Activated naive CD4-positive, alpha-beta T cell treated with anti-CD3 and anti-CD28 coated beads, Interleukin-2, amount 50 U/mL, for 24 hours (primary cell): ENCODE measurements at regions not wholly inside any gene's neighbourhood (a gene's known extent, or its start where the extent isn't known, plus 50 kb on each side); places are given as distances from the start of the nearest gene placed in this dataset.
"Not testable (repeated sequence)": the region's sequence is repeated elsewhere in the genome, so short reads cannot be mapped to it uniquely, and the experiment has no call there.

ENCODE experiments used
- H3K27ac Mint-ChIP-seq: one replicate; pipeline ENCODE4 v1.8.0; 2021; ENCODE audit warnings: mild to moderate bottlenecking, mixed read lengths
- H3K27me3 Mint-ChIP-seq: one replicate; pipeline ENCODE4 v1.8.0; 2021; ENCODE audit warnings: mixed read lengths
- H3K36me3 Mint-ChIP-seq: one replicate; pipeline ENCODE4 v1.8.0; 2021; ENCODE audit warnings: mixed read lengths
- H3K4me1 Mint-ChIP-seq: one replicate; pipeline ENCODE4 v1.8.0; 2021; ENCODE audit warnings: mixed read lengths
- H3K4me3 Mint-ChIP-seq: one replicate; pipeline ENCODE4 v1.8.0; 2021; ENCODE audit warnings: mild to moderate bottlenecking, mixed read lengths
- H3K9me3 Mint-ChIP-seq: one replicate; pipeline ENCODE4 v1.8.0; 2021; ENCODE audit warnings: mixed read lengths

- Mint-ChIP-seq H3K9me3 (no peaks in the 10 kb centered on the region), H3K27ac (no peak overlapping the region), H3K4me1 (no peaks in the 10 kb centered on the region), H3K36me3 (no peaks in the 10 kb centered on the region), H3K27me3 (no peaks in the 10 kb centered on the region), H3K4me3 (no peak overlapping the region)
These were observed 88.9 kb upstream of the FOXQ1 start for GRCh38 chr6:1222728-1223595.

GRCh38 chr6:1217396-1217795 lies 94.5 kb upstream of the FOXQ1 start:
- Mint-ChIP-seq H3K4me3 (no peak overlapping the region), H3K27ac (no peak overlapping the region)

DNA sequence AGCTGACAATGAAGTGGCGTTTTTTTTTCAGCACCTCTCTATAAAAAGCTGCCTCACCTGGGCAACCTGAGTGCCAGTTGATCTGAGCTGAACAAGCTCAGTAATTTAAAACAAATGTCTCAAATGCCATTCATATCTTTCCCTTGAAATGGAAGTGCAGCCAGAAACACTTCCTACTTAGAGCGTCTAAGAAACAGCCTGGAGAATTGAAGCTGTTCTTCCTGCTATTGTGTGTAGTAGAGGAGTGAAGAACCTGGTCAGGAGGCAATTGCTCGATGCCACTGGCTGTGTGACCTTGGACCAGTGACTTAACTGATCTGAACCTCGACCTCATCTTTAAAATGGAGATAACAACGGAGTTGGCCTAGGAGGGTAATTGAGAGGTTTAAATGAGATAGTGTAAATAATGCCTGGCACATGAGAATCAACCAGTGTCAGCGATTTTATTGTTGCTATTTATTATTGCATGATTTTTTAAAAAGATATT lies 95.4 kb upstream of the FOXQ1 start:
- Mint-ChIP-seq H3K36me3 (no peaks in the 10 kb centered on the region), H3K27ac (no peak overlapping the region), H3K4me3 (no peak overlapping the region), H3K27me3 (peaks cover 2% of the 10 kb centered on the region), H3K4me1 (no peaks in the 10 kb centered on the region), H3K9me3 (no peaks in the 10 kb centered on the region)

More at GRCh38 chr6:1217396-1217795, 94.5 kb upstream of the FOXQ1 start:
- no peaks in the 10 kb centered on the region for H3K36me3 Mint-ChIP-seq
- peaks cover 2% of the 10 kb centered on the region for H3K27me3 Mint-ChIP-seq
- H3K9me3 Mint-ChIP-seq: no peaks in the 10 kb centered on the region
- H3K4me1 Mint-ChIP-seq: no peaks in the 10 kb centered on the region

DNA sequence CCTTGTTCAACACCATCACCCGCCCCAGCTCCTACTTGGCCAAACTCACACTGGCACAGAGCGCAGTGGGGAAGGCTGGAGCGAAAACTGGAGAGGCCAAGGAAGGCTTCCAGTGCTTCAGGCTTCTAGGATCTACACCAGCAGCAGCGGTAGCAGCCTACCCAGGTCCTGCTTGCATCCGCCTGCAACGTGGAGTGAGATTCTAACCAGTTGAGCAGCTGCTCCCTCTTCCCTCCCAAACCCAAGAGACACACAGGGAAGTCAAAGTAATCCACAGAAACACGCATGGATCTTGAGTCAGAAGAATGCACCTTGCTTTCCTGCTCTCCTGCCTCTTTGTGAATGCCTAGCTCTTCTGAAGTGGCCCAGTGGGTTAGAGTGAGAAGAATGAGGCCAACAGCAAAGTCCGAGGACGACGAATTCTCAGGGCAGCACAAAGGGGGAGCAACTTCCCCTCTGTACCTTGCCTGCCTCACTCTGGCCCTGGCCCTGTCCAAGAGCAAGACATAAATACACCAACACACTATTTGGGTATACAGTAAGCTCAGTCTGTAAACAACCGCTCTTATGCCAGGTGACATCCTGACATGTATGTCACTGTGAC lies 95.9 kb upstream of the FOXQ1 start:
- H3K9me3 Mint-ChIP-seq: no peaks in the 10 kb centered on the region
- H3K4me3 Mint-ChIP-seq: no peak overlapping the region
- peaks cover 2% of the 10 kb centered on the region for H3K27me3 Mint-ChIP-seq

DNA sequence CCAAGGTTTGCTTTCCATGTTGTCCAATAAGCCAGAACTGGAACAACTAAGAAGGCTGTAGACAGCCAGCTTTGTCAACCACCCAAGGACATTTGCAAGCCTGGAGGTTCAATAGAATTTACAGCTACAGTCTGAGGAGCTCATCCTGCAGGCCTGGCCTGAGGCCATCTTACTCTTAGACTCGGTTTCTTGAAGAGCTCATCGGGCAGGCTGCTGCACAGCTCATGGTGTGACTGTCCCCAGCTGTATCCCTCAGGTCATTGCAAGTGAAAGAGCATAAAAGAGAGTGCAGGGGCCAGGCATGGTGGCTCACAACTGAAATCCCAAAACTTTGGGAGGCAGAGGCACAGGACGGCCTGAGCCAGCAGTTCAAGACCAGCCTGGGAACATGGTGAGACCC lies 96.9 kb upstream of the FOXQ1 start:
- Mint-ChIP-seq H3K36me3 (no peaks in the 10 kb centered on the region), H3K4me1 (no peaks in the 10 kb centered on the region), H3K27ac (no peak overlapping the region), H3K27me3 (peaks cover 2% of the 10 kb centered on the region), H3K4me3 (no peak overlapping the region), H3K9me3 (no peaks in the 10 kb centered on the region)

More for the DNA sequence above, 95.9 kb upstream of the FOXQ1 start:
- no peaks in the 10 kb centered on the region for H3K36me3 Mint-ChIP-seq
- H3K27ac Mint-ChIP-seq: no peak overlapping the region
- no peaks in the 10 kb centered on the region for H3K4me1 Mint-ChIP-seq

DNA sequence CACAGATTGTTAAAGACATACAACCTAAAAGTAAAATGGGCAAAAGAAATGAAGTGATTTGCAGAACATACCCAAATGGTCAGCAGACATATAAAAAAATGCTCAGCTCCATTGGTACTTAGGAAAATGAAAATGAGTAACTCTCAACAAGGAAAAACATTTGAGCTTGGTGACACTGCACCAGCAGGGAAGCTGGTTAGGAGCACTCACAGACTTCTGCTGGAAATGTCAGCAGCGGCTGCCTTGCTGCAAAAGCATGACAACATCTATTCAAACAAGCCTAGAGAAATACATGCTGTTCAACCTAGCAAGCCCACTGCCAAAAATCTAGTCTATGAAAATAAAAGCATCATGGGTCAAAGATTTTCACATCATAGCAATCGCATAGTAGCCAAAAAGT lies 99.0 kb upstream of the FOXQ1 start:
- no peaks in the 10 kb centered on the region for H3K9me3 Mint-ChIP-seq
- no peaks in the 10 kb centered on the region for H3K4me1 Mint-ChIP-seq
- H3K27me3 Mint-ChIP-seq: peaks cover 7% of the 10 kb centered on the region
- no peaks in the 10 kb centered on the region for H3K36me3 Mint-ChIP-seq
- no peak overlapping the region for H3K27ac Mint-ChIP-seq
- no peak overlapping the region for H3K4me3 Mint-ChIP-seq

DNA sequence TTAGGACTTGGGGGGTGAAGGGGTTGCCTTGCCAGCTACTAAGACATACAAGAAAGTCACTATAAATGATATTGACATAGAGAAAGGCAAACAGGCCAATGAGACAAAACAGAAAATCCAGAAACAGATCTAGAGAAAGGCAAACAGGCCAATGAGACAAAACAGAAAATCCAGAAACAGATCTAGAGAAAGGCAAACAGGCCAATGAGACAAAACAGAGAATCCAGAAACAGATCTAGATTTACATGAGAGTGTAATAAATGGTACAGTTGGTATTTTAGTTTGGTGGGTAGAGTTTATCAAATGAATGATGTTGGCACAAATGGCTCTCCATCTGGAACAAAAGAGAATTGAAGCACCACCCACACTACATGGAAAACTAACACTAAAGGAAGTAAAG lies 99.8 kb upstream of the FOXQ1 start:
- H3K4me1 Mint-ChIP-seq, H3K4me3 Mint-ChIP-seq, H3K36me3 Mint-ChIP-seq, H3K9me3 Mint-ChIP-seq, H3K27ac Mint-ChIP-seq: not testable (repeated sequence)
- H3K27me3 Mint-ChIP-seq: peaks cover 11% of the 10 kb centered on the region

DNA sequence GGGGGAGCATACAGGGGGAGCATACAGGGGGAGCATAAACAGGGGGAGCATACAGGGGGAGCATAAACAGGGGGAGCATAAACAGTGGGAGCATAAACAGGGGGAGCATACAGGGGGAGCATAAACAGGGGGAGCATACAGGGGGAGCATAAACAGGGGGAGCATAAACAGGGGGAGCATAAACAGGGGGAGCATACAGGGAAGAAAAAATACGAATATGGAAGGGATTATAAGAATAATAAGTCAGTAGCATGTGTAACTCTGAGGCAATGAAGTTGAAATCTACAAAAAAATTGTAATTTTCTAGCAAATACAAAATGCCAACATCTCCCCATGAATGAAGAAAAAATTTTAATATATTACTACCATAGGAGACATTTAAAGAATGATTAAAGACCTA lies 101.3 kb upstream of the FOXQ1 start:
- not testable (repeated sequence) for H3K9me3 Mint-ChIP-seq, H3K4me1 Mint-ChIP-seq, H3K36me3 Mint-ChIP-seq, H3K4me3 Mint-ChIP-seq, H3K27ac Mint-ChIP-seq
- peaks cover 14% of the 10 kb centered on the region for H3K27me3 Mint-ChIP-seq

GRCh38 chr6:1208876-1209275 lies 103.0 kb upstream of the FOXQ1 start:
- Mint-ChIP-seq H3K4me1 (no peaks in the 10 kb centered on the region), H3K27me3 (peaks cover 15% of the 10 kb centered on the region)

GRCh38 chr6:1203546-1203945 lies 108.4 kb upstream of the FOXQ1 start:
- Mint-ChIP-seq H3K36me3 (no peaks in the 10 kb centered on the region), H3K9me3 (no peaks in the 10 kb centered on the region), H3K27ac (no peak overlapping the region), H3K27me3 (peaks cover 17% of the 10 kb centered on the region), H3K4me3 (no peak overlapping the region), H3K4me1 (peaks cover 4% of the 10 kb centered on the region)

More at GRCh38 chr6:1208876-1209275, 103.0 kb upstream of the FOXQ1 start:
- Mint-ChIP-seq H3K27ac (no peak overlapping the region), H3K36me3 (no peaks in the 10 kb centered on the region), H3K9me3 (no peaks in the 10 kb centered on the region), H3K4me3 (no peak overlapping the region)

DNA sequence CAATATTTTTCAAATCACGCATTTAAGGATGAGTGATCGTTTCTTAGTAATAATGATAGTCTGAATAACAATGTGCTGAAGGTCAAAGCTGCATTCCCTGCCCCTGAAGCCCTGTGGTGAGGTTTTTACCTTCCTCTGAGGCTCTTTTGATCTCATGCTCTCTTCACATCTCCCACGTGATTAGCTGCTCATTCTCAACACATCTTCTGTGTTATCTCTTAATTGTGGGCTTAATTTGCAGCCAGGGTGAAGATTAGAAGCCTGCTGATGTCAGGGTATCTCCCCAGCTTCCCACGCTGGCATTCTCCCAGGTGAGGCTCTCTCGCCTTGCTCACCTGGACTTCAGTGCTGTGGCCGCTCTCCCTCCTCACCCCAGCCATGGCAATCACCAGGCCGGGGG lies 109.7 kb upstream of the FOXQ1 start:
- Mint-ChIP-seq H3K27me3 (peaks cover 8% of the 10 kb centered on the region), H3K27ac (no peak overlapping the region), H3K9me3 (no peaks in the 10 kb centered on the region), H3K4me1 (peaks cover 4% of the 10 kb centered on the region), H3K4me3 (no peak overlapping the region), H3K36me3 (no peaks in the 10 kb centered on the region)

- no peak overlapping the region for H3K4me3 Mint-ChIP-seq
- H3K9me3 Mint-ChIP-seq: no peaks in the 10 kb centered on the region
- no peak overlapping the region for H3K27ac Mint-ChIP-seq
- no peaks in the 10 kb centered on the region for H3K36me3 Mint-ChIP-seq
- H3K27me3 Mint-ChIP-seq: peaks cover 7% of the 10 kb centered on the region
- H3K4me1 Mint-ChIP-seq: peaks cover 4% of the 10 kb centered on the region
These were observed 110.2 kb upstream of the FOXQ1 start for GRCh38 chr6:1201547-1202200.

- Mint-ChIP-seq H3K9me3 (no peaks in the 10 kb centered on the region), H3K4me1 (peaks cover 4% of the 10 kb centered on the region), H3K4me3 (no peak overlapping the region), H3K27me3 (peaks cover 5% of the 10 kb centered on the region), H3K27ac (no peak overlapping the region), H3K36me3 (no peaks in the 10 kb centered on the region)
These were observed 111.3 kb upstream of the FOXQ1 start for GRCh38 chr6:1200409-1201101.

DNA sequence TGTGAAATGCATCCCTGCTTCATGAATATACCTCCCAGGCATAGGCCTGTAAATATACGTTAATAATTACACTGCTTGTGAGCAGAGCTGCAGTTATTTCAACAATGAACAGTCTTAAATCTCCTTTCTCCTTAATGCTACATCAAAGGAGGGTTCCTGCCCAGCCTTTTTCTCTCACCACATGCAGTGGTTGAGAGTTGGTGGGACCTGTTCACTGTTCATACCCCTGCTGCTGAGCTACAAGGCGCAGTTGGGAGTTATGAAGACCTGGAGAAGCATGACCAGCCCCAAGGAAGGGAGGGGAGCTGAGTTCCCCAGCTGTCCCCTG lies 111.9 kb upstream of the FOXQ1 start:
- Mint-ChIP-seq H3K27ac (no peak overlapping the region), H3K9me3 (no peaks in the 10 kb centered on the region), H3K36me3 (no peaks in the 10 kb centered on the region), H3K27me3 (peaks cover 5% of the 10 kb centered on the region), H3K4me3 (no peak overlapping the region), H3K4me1 (peaks cover 4% of the 10 kb centered on the region)

DNA sequence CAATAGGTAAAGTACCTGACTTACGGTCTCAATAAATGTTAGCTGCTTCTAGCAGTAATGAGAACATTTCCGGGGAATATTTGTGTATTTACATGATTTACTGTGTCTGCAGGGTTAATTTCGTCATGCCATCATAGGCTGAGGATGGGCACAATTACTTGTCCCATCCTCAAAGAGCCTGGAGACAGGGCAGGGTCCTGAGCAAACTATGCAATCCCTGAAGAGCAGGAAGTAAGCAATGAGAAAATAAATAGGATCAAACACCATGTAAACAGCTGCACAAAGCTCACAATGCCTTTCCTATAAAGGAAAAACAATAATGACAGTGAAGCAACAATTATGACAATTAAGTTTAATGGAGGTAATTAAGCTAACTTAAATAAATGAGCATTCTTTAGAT lies 114.6 kb upstream of the FOXQ1 start:
- H3K27ac Mint-ChIP-seq: no peak overlapping the region
- H3K4me3 Mint-ChIP-seq: no peak overlapping the region
- H3K9me3 Mint-ChIP-seq: peaks cover 4% of the 10 kb centered on the region
- H3K4me1 Mint-ChIP-seq: peaks cover under 1% of the 10 kb centered on the region
- no peaks in the 10 kb centered on the region for H3K36me3 Mint-ChIP-seq
- peaks cover 4% of the 10 kb centered on the region for H3K27me3 Mint-ChIP-seq
